GM12892 (cell line): ENCODE measurements at regions not wholly inside any gene's neighbourhood (a gene's known extent, or its start where the extent isn't known, plus 50 kb on each side); places are given as distances from the start of the nearest gene placed in this dataset.

Source experiments
- POLR2A ChIP-seq: IDR thresholded peaks from 2 replicates; pipeline ENCODE4 v1.6.1; 2011; ENCODE audit warnings: low read depth, low read length, control low read depth
- POLR2AphosphoS5 ChIP-seq: IDR thresholded peaks from 2 replicates; pipeline ENCODE4 v1.6.1; 2011; ENCODE audit warnings: low read depth, low read length, control low read depth
- TAF1 ChIP-seq: IDR thresholded peaks from 2 replicates; pipeline ENCODE4 v1.6.1; 2011; ENCODE audit warnings: low read depth, mild to moderate bottlenecking, control low read depth, low read length, borderline replicate concordance

DNA sequence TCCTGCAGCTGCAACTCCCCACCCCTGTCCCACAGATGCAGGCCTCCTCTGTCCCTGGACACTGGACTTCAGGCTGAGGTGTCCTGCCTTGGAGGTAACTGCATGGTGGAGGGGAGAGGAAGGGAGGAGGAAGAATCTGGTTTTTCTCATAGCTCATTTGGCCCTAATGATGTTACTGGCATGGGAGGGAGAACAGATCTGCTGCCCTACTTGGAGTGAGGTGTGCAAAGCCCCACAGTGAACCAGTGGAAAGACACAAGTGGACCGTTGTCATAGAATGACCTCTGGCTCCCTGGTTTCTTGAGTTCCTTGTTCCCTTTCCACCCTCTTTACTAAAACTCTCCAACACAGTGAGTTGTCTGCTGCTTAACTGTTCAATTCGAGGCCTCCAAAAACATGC is 215.9 kb downstream of the BARX2 start:
- TF ChIP-seq TAF1, result no peak
- no peak for TF ChIP-seq POLR2A
- TF ChIP-seq POLR2AphosphoS5, result no peak
